SK-N-SH (cell line): ENCODE measurements at regions not wholly inside any gene's neighbourhood (a gene's known extent, or its start where the extent isn't known, plus 50 kb on each side); places are given as distances from the start of the nearest gene placed in this dataset.

Experiments used
- MXI1 ChIP-seq: IDR thresholded peaks from 2 replicates; pipeline ENCODE4 v1.6.1; 2012; ENCODE audit warnings: mild to moderate bottlenecking, low read depth, low read length, improper control_type of control experiment
- SMC3 ChIP-seq: IDR thresholded peaks from 2 replicates; pipeline ENCODE4 v1.6.1; 2012; ENCODE audit warnings: low read depth, low read length, improper control_type of control experiment
- TF ChIP-seq, protein P1 (sequence below): IDR thresholded peaks from 2 replicates; pipeline ENCODE4 v1.4.0; 2012; ENCODE audit warnings: low read depth
- TF ChIP-seq, protein P2 (sequence below): fragments of 200-600 bp; sonication (generic); IDR thresholded peaks from 2 replicates; pipeline ENCODE4 v1.6.1; 2017; ENCODE audit warnings: antibody characterized with exemption, mild to moderate bottlenecking, moderate library complexity

DNA sequence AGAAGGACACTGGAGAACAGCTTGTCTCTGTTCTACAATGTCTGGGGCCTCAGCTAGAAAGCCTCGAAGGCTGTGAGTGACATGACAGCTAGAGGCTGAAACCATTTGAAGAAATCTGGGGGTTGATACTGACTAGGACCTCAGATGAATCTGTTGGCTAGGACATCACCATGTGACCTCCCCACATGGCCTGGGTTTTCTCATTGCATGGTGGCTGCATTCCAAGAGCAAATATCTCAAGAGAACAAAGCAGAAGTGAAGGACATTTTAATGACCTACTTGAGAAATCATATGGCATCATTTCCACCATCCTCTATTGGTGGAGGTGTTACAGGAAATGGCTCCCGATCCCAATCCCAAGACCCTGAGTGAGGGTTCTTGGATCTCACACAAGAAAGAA lies 450.6 kb upstream of the AUTS2 start:
- no peak for TF ChIP-seq MXI1
- TF ChIP-seq SMC3, result no peak
- TF ChIP-seq, protein P1, sequence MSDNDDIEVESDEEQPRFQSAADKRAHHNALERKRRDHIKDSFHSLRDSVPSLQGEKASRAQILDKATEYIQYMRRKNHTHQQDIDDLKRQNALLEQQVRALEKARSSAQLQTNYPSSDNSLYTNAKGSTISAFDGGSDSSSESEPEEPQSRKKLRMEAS, result no peak
- TF ChIP-seq, protein P2, sequence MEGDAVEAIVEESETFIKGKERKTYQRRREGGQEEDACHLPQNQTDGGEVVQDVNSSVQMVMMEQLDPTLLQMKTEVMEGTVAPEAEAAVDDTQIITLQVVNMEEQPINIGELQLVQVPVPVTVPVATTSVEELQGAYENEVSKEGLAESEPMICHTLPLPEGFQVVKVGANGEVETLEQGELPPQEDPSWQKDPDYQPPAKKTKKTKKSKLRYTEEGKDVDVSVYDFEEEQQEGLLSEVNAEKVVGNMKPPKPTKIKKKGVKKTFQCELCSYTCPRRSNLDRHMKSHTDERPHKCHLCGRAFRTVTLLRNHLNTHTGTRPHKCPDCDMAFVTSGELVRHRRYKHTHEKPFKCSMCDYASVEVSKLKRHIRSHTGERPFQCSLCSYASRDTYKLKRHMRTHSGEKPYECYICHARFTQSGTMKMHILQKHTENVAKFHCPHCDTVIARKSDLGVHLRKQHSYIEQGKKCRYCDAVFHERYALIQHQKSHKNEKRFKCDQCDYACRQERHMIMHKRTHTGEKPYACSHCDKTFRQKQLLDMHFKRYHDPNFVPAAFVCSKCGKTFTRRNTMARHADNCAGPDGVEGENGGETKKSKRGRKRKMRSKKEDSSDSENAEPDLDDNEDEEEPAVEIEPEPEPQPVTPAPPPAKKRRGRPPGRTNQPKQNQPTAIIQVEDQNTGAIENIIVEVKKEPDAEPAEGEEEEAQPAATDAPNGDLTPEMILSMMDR, result no peak
